HG03039 (cell line): ENCODE measurements at regions not wholly inside any gene's neighbourhood (a gene's known extent, or its start where the extent isn't known, plus 50 kb on each side); places are given as distances from the start of the nearest gene placed in this dataset.

Experiments used
- ATAC-seq: cut with Tn5 transposase; IDR thresholded peaks from one replicate; pipeline ENCODE4 v1.9.1; 2021; ENCODE audit warnings: mild to moderate bottlenecking, moderate library complexity; ENCODE audit not compliant: unreplicated experiment

- ATAC-seq: no peak
Measured at GRCh38 chr10:130875116-130875515, 436.4 kb downstream of the TCERG1L start.

- no peak for ATAC-seq
Measured at GRCh38 chr10:130875897-130876472, 435.5 kb downstream of the TCERG1L start.

DNA sequence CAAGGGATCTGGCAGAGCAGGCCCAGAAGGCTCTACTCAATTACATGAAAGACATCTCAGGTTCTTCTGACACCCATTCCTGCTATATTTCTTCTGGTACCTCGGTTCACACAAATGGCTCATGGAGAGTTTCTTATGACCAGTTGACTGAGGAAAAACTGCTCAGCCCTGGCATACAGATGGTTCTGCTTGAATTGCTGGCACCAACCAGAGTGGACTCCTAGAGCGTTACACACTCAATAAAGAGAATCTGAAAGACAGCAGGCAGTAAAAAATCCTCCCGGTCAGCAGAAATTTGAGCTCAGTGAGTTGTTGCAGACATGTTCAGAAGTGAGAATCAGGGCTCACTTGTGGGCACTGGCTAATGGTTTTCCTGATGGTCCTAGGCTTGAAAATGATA is 434.4 kb downstream of the TCERG1L start:
- ATAC-seq: no peak

DNA sequence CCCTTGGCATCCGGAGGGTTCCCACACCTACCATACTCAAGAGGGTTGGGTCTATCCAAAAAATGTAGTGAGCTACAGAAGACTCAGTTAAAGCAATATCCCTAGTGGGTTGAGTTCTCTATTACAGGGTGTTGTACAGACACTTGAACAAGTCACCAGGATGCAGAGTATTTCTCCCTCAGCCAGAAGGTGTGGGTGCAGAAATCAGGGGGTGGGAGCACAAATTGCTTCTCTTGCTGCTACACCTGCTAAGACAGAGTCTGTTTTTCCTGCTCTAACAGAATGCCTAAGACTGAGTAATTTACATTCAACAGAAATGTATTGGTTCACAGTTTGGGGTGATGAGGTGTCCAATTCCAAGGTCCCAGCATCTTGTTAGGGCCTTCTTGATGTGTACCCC is 433.4 kb downstream of the TCERG1L start:
- no peak for ATAC-seq

- ATAC-seq: no peak
Measured at GRCh38 chr10:130882906-130883305, 428.6 kb downstream of the TCERG1L start.

DNA sequence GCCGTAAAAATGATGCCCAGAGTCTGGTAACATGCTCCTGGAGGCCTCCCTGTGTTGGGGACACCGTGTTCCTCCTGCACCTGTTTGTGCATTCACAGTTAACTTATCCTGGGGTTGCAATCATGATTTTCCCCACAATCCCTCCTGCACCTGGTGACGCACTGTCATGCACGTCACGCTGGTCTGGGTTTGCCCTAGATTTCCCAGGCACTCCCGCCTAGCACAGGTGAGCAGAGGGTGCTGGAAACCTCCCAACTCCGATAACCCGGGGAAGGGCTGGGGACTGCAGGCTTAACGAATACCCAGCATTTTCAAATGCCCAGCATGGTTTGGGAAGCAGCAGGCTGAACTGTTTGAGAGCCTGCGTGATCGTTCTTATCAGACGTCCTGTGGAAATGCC is 427.1 kb downstream of the TCERG1L start:
- ATAC-seq: no peak

DNA sequence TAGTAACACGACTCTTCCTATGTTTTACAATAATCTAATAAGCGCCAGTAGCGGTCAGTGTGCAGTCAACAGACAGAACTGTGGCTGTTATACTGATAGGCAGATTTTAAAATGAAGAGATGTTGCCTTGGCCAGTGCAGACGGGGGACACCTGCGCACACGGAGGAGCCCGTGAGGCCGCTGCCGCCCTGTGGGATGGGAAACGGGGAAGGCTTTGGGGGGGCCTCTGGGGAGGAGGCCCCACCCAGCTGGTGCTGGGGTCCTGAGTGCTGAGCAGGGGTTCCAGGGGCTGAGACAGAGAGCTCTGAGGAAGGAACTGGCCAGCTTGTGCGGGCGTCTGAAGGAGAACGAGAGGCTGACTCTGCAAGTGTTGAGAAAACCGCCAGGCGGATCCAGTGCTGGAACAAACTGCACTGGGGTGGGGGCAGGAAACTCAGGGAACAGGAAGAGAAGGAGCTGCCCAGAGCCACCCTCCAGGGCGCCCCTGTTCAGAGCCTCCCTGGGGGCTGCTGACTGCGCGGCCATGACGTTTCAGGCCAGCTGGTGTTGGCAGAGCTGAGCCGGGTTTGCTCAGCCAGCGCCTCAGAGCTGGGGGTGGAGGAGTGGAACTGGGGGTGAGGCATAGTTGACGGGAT is 426.4 kb downstream of the TCERG1L start:
- no peak for ATAC-seq

DNA sequence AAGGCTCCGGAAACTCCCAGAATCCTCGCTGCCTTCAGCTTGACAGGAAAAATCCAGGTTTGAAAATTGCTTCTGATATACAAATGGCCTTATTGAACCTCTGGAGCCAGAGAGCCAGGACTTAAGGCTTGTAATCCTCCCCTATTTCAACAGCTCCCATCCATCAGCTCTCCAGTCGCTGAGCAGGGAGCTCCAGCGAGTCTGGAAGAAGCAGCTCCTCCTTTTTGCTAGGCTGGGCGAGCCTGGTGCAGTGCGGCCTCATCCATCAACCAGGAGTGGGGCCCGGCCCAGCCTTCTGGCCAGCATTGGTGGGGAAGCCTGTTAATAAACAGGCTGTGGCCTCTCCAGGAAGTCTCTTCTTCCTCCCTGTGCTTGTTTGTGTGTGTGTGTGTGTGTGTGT is 424.4 kb downstream of the TCERG1L start:
- ATAC-seq: no peak

GRCh38 chr10:130888493-130888892 is 423.0 kb downstream of the TCERG1L start:
- no peak for ATAC-seq

- no peak for ATAC-seq
Measured at GRCh38 chr10:130889240-130889639, 422.3 kb downstream of the TCERG1L start.

DNA sequence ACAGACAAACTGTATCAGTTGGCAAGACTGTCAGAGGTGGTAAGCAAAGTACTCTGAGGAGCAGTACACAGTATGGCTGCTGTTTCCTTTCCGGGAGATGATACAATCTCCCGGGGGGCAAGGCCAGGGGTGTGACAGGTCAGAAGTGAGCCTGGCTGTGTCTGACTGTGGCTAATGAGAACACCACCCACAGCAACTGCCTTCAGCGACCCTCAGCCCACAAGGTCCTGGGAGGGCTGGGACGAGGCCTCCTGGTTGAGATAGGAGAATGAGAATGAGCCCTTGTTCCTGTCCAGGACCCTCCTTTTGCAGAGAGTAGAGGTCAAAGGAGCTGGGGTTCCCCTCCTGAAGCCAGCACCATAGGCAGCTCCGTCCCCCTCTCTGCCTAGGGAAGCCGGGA is 421.7 kb downstream of the TCERG1L start:
- no peak for ATAC-seq

- ATAC-seq: no peak
Measured at GRCh38 chr10:130891066-130891465, 420.5 kb downstream of the TCERG1L start.

DNA sequence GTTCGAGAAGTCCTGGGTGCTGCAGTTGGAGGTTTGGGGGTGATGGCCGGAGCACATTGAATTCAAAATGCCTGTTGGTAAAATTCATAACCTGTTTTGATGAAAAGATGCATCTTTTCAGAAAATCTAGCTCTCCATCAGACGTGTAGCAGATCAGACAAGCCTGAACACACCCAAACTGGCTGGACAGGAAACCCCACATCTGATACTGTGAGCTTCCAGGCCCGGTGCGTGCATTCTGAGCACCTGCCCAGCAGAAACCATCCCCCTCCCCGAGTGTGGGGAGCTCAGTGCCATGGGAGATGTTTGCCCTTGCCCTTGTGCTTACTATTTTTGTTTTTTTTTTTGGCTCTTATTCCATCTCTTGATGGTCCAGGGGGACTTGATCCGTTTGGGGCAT is 417.1 kb downstream of the TCERG1L start:
- no peak for ATAC-seq

- ATAC-seq: no peak
Measured at GRCh38 chr10:130895161-130895560, 416.4 kb downstream of the TCERG1L start.

GRCh38 chr10:130897815-130898214 is 413.7 kb downstream of the TCERG1L start:
- ATAC-seq: no peak

GRCh38 chr10:130898381-130898780 is 413.1 kb downstream of the TCERG1L start:
- ATAC-seq: no peak

DNA sequence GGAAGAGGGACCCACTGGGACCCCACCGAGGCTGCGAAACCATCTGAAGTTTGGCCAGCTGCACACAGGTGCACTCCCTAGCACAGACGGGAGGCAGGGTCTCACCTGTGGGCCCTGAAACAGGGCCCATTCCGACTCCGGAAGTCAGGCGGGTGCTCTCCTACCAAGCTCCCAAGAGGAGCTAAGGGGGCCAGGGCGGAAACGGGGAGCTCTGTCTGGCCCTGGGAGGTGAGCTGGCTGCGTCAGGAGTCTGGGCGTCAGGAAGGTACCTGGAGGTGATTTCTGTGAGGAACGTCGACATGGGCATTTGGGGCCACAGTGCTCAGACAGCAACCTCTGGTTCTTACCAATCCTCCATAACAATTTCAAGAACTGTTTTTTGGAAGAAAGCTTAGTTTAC is 411.7 kb downstream of the TCERG1L start:
- no peak for ATAC-seq

GRCh38 chr10:130900441-130901160 is 410.9 kb downstream of the TCERG1L start:
- no peak for ATAC-seq

DNA sequence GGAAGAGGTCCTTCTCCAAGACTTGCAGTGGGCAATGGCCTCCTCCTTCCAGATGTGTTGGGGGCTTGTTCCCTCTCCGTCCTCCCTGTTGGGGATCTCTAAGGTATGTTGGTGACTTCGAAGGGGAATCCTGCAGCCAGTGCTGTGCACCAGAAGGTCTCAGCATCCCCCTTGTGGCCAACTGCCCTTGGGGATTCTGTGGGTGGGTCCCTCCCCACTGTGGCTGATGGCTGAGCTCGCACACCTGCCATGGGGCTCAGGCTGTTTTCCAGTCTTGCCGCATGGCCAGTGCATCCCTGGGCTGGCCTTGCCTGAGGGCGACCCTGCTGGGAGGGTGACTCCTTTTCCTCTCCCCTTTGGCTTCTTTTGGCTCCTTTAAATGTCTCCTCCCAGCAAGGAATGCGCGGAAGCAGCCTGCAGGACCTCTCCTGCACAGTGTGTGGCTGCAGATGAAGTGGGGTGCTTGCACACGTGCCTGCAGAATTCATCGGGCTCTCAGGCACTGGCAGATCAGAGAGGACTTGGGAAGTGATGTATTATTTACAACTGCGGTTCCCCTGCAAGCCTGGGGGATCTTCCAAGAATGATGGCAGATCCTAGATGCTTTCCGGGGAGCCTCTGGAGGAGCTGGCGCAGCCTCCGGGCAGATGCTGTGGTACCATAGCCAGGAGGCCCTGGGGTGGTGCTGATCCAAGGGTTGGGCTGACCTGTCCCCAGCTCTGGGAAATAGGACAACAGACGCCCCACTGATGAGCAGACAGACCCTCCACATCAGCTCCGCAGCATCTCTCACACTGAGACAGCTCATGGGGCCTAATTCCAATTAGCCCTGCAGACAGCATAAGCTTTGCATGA is 410.0 kb downstream of the TCERG1L start:
- ATAC-seq: no peak

GRCh38 chr10:130902471-130902870 is 409.1 kb downstream of the TCERG1L start:
- ATAC-seq: no peak

GRCh38 chr10:130902929-130903328 is 408.6 kb downstream of the TCERG1L start:
- ATAC-seq: no peak
